ENCODE measurements at regions not wholly inside any gene's neighbourhood (a gene's known extent, or its start where the extent isn't known, plus 50 kb on each side); places are given as distances from the start of the nearest gene placed in this dataset.

GRCh38 chr20:39165099-39165498 lies 203.0 kb downstream of the DHX35 start:
- no peak for DNase-seq (ENCODE audit: low read depth in 2 of 2)

- no peak for DNase-seq (ENCODE audit: low read depth in 2 of 2)
Measured at GRCh38 chr20:39164642-39165041, 202.5 kb downstream of the DHX35 start.

- DNase-seq (ENCODE audit: low read depth in 2 of 2) = no peak
Measured at GRCh38 chr20:39163993-39164392, 201.8 kb downstream of the DHX35 start.

- DNase-seq (ENCODE audit: low read depth in 2 of 2) = no peak
Measured at GRCh38 chr20:39161900-39162299, 199.8 kb downstream of the DHX35 start.

GRCh38 chr20:39155971-39156370 lies 193.8 kb downstream of the DHX35 start:
- no peak for DNase-seq (ENCODE audit: low read depth in 2 of 2)

GRCh38 chr20:39152742-39153141 lies 190.6 kb downstream of the DHX35 start:
- no peak for DNase-seq (ENCODE audit: low read depth in 2 of 2)

- DNase-seq (ENCODE audit: low read depth in 2 of 2) = no peak
Measured at GRCh38 chr20:39152126-39152525, 190.0 kb downstream of the DHX35 start.

GRCh38 chr20:39150501-39150900 lies 188.4 kb downstream of the DHX35 start:
- no peak for DNase-seq (ENCODE audit: low read depth in 2 of 2)

- DNase-seq (ENCODE audit: low read depth in 2 of 2) = no peak
Measured at GRCh38 chr20:39146394-39146793, 184.2 kb downstream of the DHX35 start.

- DNase-seq (ENCODE audit: low read depth in 2 of 2) = no peak
Measured at GRCh38 chr20:39145921-39146320, 183.8 kb downstream of the DHX35 start.

- DNase-seq (ENCODE audit: low read depth in 2 of 2) = no peak
Measured at GRCh38 chr20:39144757-39145156, 182.6 kb downstream of the DHX35 start.

- no peak for DNase-seq (ENCODE audit: low read depth in 2 of 2)
Measured at GRCh38 chr20:39142407-39143096, 180.4 kb downstream of the DHX35 start.

GRCh38 chr20:39137299-39137698 lies 175.2 kb downstream of the DHX35 start:
- no peak for DNase-seq (ENCODE audit: low read depth in 2 of 2)

GRCh38 chr20:39136798-39137197 lies 174.7 kb downstream of the DHX35 start:
- no peak for DNase-seq (ENCODE audit: low read depth in 2 of 2)

- DNase-seq (ENCODE audit: low read depth in 2 of 2) = no peak
Measured at GRCh38 chr20:39135885-39136544, 173.9 kb downstream of the DHX35 start.

GRCh38 chr20:39133201-39133600 lies 171.1 kb downstream of the DHX35 start:
- no peak for DNase-seq (ENCODE audit: low read depth in 2 of 2)

- DNase-seq (ENCODE audit: low read depth in 2 of 2) = no peak
Measured at GRCh38 chr20:39132511-39132910, 170.4 kb downstream of the DHX35 start.

- DNase-seq (ENCODE audit: low read depth in 2 of 2) = no peak
Measured at GRCh38 chr20:39132093-39132492, 169.9 kb downstream of the DHX35 start.

GRCh38 chr20:39130627-39131026 lies 168.5 kb downstream of the DHX35 start:
- no peak for DNase-seq (ENCODE audit: low read depth in 2 of 2)

- no peak for DNase-seq (ENCODE audit: low read depth in 2 of 2)
Measured at GRCh38 chr20:39129523-39129922, 167.4 kb downstream of the DHX35 start.

GRCh38 chr20:39124064-39124463 lies 161.9 kb downstream of the DHX35 start:
- no peak for DNase-seq (ENCODE audit: low read depth in 2 of 2)

- DNase-seq (ENCODE audit: low read depth in 2 of 2) = no peak
Measured at GRCh38 chr20:39123185-39123557, 161.0 kb downstream of the DHX35 start.

GRCh38 chr20:39117491-39117890 lies 155.3 kb downstream of the DHX35 start:
- no peak for DNase-seq (ENCODE audit: low read depth in 2 of 2)

- no peak for DNase-seq (ENCODE audit: low read depth in 2 of 2)
Measured at GRCh38 chr20:39116020-39116419, 153.9 kb downstream of the DHX35 start.

Data from stimulated activated CD4-positive, alpha-beta T cell treated with anti-CD3 and anti-CD28 coated beads, Interleukin-1b, Interleukin-23, amount 100 ng/mL, for 4 hours (primary cell).